ENCODE measurements at regions not wholly inside any gene's neighbourhood (a gene's known extent, or its start where the extent isn't known, plus 50 kb on each side); places are given as distances from the start of the nearest gene placed in this dataset.

DNA sequence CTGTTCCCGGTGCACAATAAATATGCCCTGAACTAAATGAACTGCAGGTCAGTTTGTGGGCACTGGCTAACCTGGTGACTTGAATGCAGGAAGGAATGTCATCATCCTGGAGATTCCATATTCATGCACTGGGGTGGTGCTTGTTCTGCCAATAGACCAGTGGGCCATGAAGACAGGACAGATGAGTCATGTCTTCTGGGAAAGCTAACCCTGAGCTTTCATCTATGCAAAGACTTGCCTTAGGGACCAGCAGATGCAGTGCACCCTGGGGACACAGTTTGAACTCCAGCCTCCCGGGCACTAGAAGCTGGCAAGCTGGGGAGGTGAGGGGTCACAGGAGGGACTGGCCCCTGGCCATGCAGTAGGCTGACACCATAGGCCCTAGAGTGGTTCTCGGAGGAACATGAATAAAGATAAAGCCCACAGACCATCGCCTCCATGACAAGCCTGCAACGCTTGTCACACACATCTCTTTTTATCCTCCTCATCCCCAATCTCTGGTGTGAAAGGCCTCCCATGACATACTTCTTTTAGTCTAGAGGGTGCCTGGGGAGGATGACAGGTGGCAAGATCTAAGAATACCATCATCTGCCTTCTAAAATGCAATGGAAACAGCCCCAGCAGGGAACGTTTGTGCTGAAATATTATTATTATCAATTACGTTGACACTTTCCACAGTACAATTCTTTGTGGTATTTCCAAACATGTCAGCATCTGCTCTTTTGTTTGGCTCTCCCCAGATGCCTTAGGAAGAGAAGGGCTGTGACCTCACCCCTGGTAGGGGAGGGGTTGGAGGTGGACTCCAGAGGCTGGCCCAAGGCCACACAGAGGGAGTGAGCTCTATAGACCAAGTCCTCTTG, 267.4 kb upstream of the RAB6C start:
- Histone ChIP-seq H3K4me3 (ENCODE audit: low read length) (no peak overlapping the region), H4K20me1 (ENCODE audit: control insufficient read depth, insufficient read depth, low read depth, low read length) (no peaks in the 10 kb centered on the region), H3K9me2 (replicated peaks; ENCODE audit: control insufficient read depth, low read length) (no peaks in the 10 kb centered on the region), H3K36me3 (ENCODE audit: control insufficient read depth, low read length) (no peaks in the 10 kb centered on the region), H3K9me3 (ENCODE audit: control insufficient read depth, insufficient read depth, low read length) (no peaks in the 10 kb centered on the region), H3K4me2 (ENCODE audit: low read length) (no peak overlapping the region), H3F3A (ENCODE audit: control insufficient read depth, insufficient read depth) (no peaks in the 10 kb centered on the region), H3K27ac (ENCODE audit: low read depth, low read length) (no peak overlapping the region), H3K27me3 (ENCODE audit: control insufficient read depth, low read length) (0 out of 2 replicates have a peak, but pooled peaks cover 4% of the 10 kb centered on the region), H3K79me2 (ENCODE audit: control insufficient read depth, low read length) (no peaks in the 10 kb centered on the region), H3K4me1 (ENCODE audit: control insufficient read depth, low read length) (no peaks in the 10 kb centered on the region)
- TF ChIP-seq EZH2phosphoT487 (IDR thresholded peaks at IDR 0.05; ENCODE audit: borderline replicate concordance, low read length), result no peak
- TF ChIP-seq, protein P1, sequence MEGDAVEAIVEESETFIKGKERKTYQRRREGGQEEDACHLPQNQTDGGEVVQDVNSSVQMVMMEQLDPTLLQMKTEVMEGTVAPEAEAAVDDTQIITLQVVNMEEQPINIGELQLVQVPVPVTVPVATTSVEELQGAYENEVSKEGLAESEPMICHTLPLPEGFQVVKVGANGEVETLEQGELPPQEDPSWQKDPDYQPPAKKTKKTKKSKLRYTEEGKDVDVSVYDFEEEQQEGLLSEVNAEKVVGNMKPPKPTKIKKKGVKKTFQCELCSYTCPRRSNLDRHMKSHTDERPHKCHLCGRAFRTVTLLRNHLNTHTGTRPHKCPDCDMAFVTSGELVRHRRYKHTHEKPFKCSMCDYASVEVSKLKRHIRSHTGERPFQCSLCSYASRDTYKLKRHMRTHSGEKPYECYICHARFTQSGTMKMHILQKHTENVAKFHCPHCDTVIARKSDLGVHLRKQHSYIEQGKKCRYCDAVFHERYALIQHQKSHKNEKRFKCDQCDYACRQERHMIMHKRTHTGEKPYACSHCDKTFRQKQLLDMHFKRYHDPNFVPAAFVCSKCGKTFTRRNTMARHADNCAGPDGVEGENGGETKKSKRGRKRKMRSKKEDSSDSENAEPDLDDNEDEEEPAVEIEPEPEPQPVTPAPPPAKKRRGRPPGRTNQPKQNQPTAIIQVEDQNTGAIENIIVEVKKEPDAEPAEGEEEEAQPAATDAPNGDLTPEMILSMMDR (IDR thresholded peaks at IDR 0.05; ENCODE audit: low read depth, low read length, poor library complexity, severe bottlenecking), result no peak

DNA sequence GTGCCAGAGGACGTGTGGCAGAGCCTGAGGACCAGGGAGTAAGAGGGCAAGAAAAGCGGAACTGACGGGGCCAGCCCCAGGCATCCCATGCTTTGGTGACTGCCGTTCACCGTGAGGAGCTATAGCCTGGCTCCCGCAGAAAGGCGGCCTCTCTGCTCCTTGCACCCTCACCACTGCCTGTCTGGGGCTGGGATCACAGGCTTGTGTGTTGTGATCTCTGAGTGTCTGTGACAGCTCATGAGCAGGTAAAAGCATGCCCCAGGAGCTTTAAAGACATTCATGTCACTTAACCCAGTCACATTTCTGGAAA, 266.8 kb upstream of the RAB6C start:
- Histone ChIP-seq H4K20me1 (ENCODE audit: control insufficient read depth, insufficient read depth, low read depth, low read length) (no peaks in the 10 kb centered on the region), H3K36me3 (ENCODE audit: control insufficient read depth, low read length) (no peaks in the 10 kb centered on the region), H3F3A (ENCODE audit: control insufficient read depth, insufficient read depth) (no peaks in the 10 kb centered on the region), H3K27me3 (ENCODE audit: control insufficient read depth, low read length) (0 out of 2 replicates have a peak, but pooled peaks cover 4% of the 10 kb centered on the region), H3K79me2 (ENCODE audit: control insufficient read depth, low read length) (no peaks in the 10 kb centered on the region), H3K4me2 (ENCODE audit: low read length) (no peak overlapping the region), H3K9me3 (ENCODE audit: control insufficient read depth, insufficient read depth, low read length) (no peaks in the 10 kb centered on the region), H3K4me3 (ENCODE audit: low read length) (no peak overlapping the region), H3K9me2 (replicated peaks; ENCODE audit: control insufficient read depth, low read length) (no peaks in the 10 kb centered on the region), H3K4me1 (ENCODE audit: control insufficient read depth, low read length) (no peaks in the 10 kb centered on the region), H3K27ac (ENCODE audit: low read depth, low read length) (no peak overlapping the region)
- no peak for TF ChIP-seq EZH2phosphoT487 (IDR thresholded peaks at IDR 0.05; ENCODE audit: borderline replicate concordance, low read length)
- TF ChIP-seq, protein P1 (IDR thresholded peaks at IDR 0.05; ENCODE audit: low read depth, low read length, poor library complexity, severe bottlenecking), result no peak

GRCh38 chr2:129713337-129713736, 266.1 kb upstream of the RAB6C start:
- Histone ChIP-seq H4K20me1 (ENCODE audit: control insufficient read depth, insufficient read depth, low read depth, low read length) (no peaks in the 10 kb centered on the region), H3K4me3 (ENCODE audit: low read length) (no peak overlapping the region), H3K79me2 (ENCODE audit: control insufficient read depth, low read length) (no peaks in the 10 kb centered on the region), H3K36me3 (ENCODE audit: control insufficient read depth, low read length) (no peaks in the 10 kb centered on the region), H3K9me3 (ENCODE audit: control insufficient read depth, insufficient read depth, low read length) (no peaks in the 10 kb centered on the region), H3K27ac (ENCODE audit: low read depth, low read length) (no peak overlapping the region), H3K9me2 (replicated peaks; ENCODE audit: control insufficient read depth, low read length) (no peaks in the 10 kb centered on the region), H3K27me3 (ENCODE audit: control insufficient read depth, low read length) (0 out of 2 replicates have a peak, but pooled peaks cover 4% of the 10 kb centered on the region), H3F3A (ENCODE audit: control insufficient read depth, insufficient read depth) (no peaks in the 10 kb centered on the region), H3K4me2 (ENCODE audit: low read length) (no peak overlapping the region), H3K4me1 (ENCODE audit: control insufficient read depth, low read length) (no peaks in the 10 kb centered on the region)
- TF ChIP-seq, protein P1 (IDR thresholded peaks at IDR 0.05; ENCODE audit: low read depth, low read length, poor library complexity, severe bottlenecking), result no peak
- TF ChIP-seq EZH2phosphoT487 (IDR thresholded peaks at IDR 0.05; ENCODE audit: borderline replicate concordance, low read length), result no peak

Data from DOHH2 (cell line).